H54 (cell line): ENCODE measurements at regions not wholly inside any gene's neighbourhood (a gene's known extent, or its start where the extent isn't known, plus 50 kb on each side); places are given as distances from the start of the nearest gene placed in this dataset.

Experiments
- DNase-seq: peaks from one replicate; pipeline ENCODE4 v3.0.0; 2011; ENCODE audit warnings: low spot score, mixed read lengths; ENCODE audit not compliant: insufficient read length
- FAIRE-seq: peaks from 3 replicates; lab custom pipeline; 2011; peaks lifted over from hg19 to GRCh38; lab: Jason Lieb, UNC
- POLR2A ChIP-seq: IDR thresholded peaks from 2 replicates; pipeline ENCODE4 v1.6.1; 2011; ENCODE audit warnings: low read depth, mild to moderate bottlenecking, low read length

- TF ChIP-seq POLR2A, result no peak
- FAIRE-seq, result no peak
Observed at GRCh38 chr5:88545338-88545737, 276.7 kb upstream of the TMEM161B start.

GRCh38 chr5:88544671-88545070, 276.0 kb upstream of the TMEM161B start:
- DNase-seq, result no peak
- FAIRE-seq, result no peak
- TF ChIP-seq POLR2A, result no peak

More at GRCh38 chr5:88545338-88545737, 276.7 kb upstream of the TMEM161B start:
- DNase-seq, result no peak

GRCh38 chr5:88544136-88544645, 275.5 kb upstream of the TMEM161B start:
- no peak for FAIRE-seq
- no peak for DNase-seq
- TF ChIP-seq POLR2A, result no peak

GRCh38 chr5:88542786-88543185, 274.1 kb upstream of the TMEM161B start:
- DNase-seq, result no peak
- no peak for FAIRE-seq
- TF ChIP-seq POLR2A, result no peak

GRCh38 chr5:88540471-88541115, 271.9 kb upstream of the TMEM161B start:
- FAIRE-seq, result no peak
- no peak for TF ChIP-seq POLR2A

GRCh38 chr5:88539693-88540365, 271.2 kb upstream of the TMEM161B start:
- TF ChIP-seq POLR2A, result no peak
- DNase-seq, result no peak
- FAIRE-seq, result no peak

More at GRCh38 chr5:88540471-88541115, 271.9 kb upstream of the TMEM161B start:
- no peak for DNase-seq

GRCh38 chr5:88539026-88539425, 270.4 kb upstream of the TMEM161B start:
- FAIRE-seq (no peak), DNase-seq (no peak)
- TF ChIP-seq POLR2A, result no peak

GRCh38 chr5:88536146-88536545, 267.5 kb upstream of the TMEM161B start:
- FAIRE-seq, result no peak
- no peak for TF ChIP-seq POLR2A
- no peak for DNase-seq

GRCh38 chr5:88524941-88525340, 256.3 kb upstream of the TMEM161B start:
- FAIRE-seq, result no peak
- TF ChIP-seq POLR2A, result no peak
- no peak for DNase-seq

GRCh38 chr5:88519066-88519465, 250.4 kb upstream of the TMEM161B start:
- no peak for DNase-seq

GRCh38 chr5:88518131-88519016, 249.7 kb upstream of the TMEM161B start:
- no peak for DNase-seq
- no peak for FAIRE-seq
- TF ChIP-seq POLR2A, result no peak

More at GRCh38 chr5:88519066-88519465, 250.4 kb upstream of the TMEM161B start:
- FAIRE-seq, result no peak
- TF ChIP-seq POLR2A, result no peak

- FAIRE-seq (no peak), DNase-seq (no peak)
- TF ChIP-seq POLR2A, result no peak
Observed at GRCh38 chr5:88515881-88516819, 247.5 kb upstream of the TMEM161B start.

GRCh38 chr5:88515068-88515467, 246.4 kb upstream of the TMEM161B start:
- FAIRE-seq (no peak), DNase-seq (no peak)
- no peak for TF ChIP-seq POLR2A

- no peak for TF ChIP-seq POLR2A
- DNase-seq (no peak), FAIRE-seq (no peak)
Observed at GRCh38 chr5:88509403-88509802, 240.8 kb upstream of the TMEM161B start.
